K562 (cell line): ENCODE measurements at regions not wholly inside any gene's neighbourhood (a gene's known extent, or its start where the extent isn't known, plus 50 kb on each side); places are given as distances from the start of the nearest gene placed in this dataset.

Experiments used
- ATAC-seq: fragments of 200-7000 bp; cut with Tn5 transposase; 3 replicates; pipeline ENCODE4 v1.9.1; 2020; ENCODE audit warnings: moderate library complexity
- BruUV-seq: library from RNA; stranded (reverse); fragments of 400-500 nt; replicated peaks from 2 replicates; lab custom pipeline; 2021; lab: Mats Ljungman, UMichigan
- CTCF ChIA-PET: fragments of 300-600 bp; formaldehyde crosslinking; extraction: SDS; loops from one replicate; lab custom pipeline; 2021; ENCODE audit warnings: low intra/inter-chr PET ratio; lab: Yijun Ruan, JAX
- POLR2A ChIA-PET: fragments of 300-600, 350-650 bp; sonication (Branson Sonifier 250); formaldehyde crosslinking; extraction: SDS; loops from one replicate; lab custom pipeline; 2021; ENCODE audit warnings: antibody characterized with exemption, inconsistent platforms; lab: Yijun Ruan, JAX
- DNase-seq, 4 experiments: peaks; one replicate each; pipeline versions ENCODE4 v3.0.0 to v3.0.0-alpha.2; 2011 to 2018; ENCODE audit warnings: low spot score in 3 of 4, mixed read lengths in 3 of 4; ENCODE audit errors: extremely low read depth in 1 of 4
- FAIRE-seq: peaks from 2 replicates; lab custom pipeline; 2011; peaks lifted over from hg19 to GRCh38; lab: Jason Lieb, UNC
- H2AFZ ChIP-seq: 2 replicates; pipeline ENCODE4 v1.6.0; 2011; ENCODE audit warnings: low read depth, low read length, control low read depth, inconsistent platforms
- H3K27ac ChIP-seq: fragments of 200-600 bp; 3 replicates; pipeline ENCODE4 v1.8.0; 2011; ENCODE audit warnings: low read depth, mild to moderate bottlenecking, control low read depth, inconsistent platforms, low read length, moderate library complexity, mixed read lengths; ENCODE audit errors: extremely low read depth
- H3K27me3 ChIP-seq, 2 experiments: fragments of 300-600 bp in 1 of 2; 2 replicates in 1 of 2; 3 replicates in 1 of 2; pipeline versions ENCODE4 v1.6.0 to v1.8.0; 2011; ENCODE audit warnings: inconsistent platforms in 2 of 2, low read length in 2 of 2, mild to moderate bottlenecking in 1 of 2, mixed read lengths in 1 of 2, moderate library complexity in 1 of 2; ENCODE audit not compliant: control insufficient read depth in 2 of 2, insufficient read depth in 2 of 2
- H3K36me3 ChIP-seq: fragments of 300-600 bp; 3 replicates; pipeline ENCODE4 v1.8.0; 2011; ENCODE audit warnings: mild to moderate bottlenecking, low read length, inconsistent platforms; ENCODE audit not compliant: control insufficient read depth, insufficient read depth
- H3K4me1 ChIP-seq, 2 experiments: fragments of 200-600 bp in 1 of 2; replicated peaks in 1 of 2; 2 replicates in 1 of 2; 3 replicates in 1 of 2; pipeline versions ENCODE4 v1.5.1 to v1.8.0; 2011; ENCODE audit warnings: inconsistent platforms in 2 of 2, low read length in 2 of 2, mild to moderate bottlenecking in 1 of 2, mixed read lengths in 1 of 2, moderate library complexity in 1 of 2; ENCODE audit not compliant: control insufficient read depth in 2 of 2, insufficient read depth in 2 of 2
- H3K4me2 ChIP-seq: 2 replicates; pipeline ENCODE4 v1.6.1; 2011; ENCODE audit warnings: low read length, control low read depth, inconsistent platforms, mixed read lengths; ENCODE audit not compliant: insufficient read depth
- H3K4me3 ChIP-seq: fragments of 200-600 bp; sonication (generic), shearing (Covaris generic); 2 replicates; pipeline ENCODE4 v1.5.1; 2016; ENCODE audit warnings: control low read depth, inconsistent platforms
- H3K79me2 ChIP-seq: fragments of 200-600 bp; 3 replicates; pipeline ENCODE4 v1.8.0; 2011; ENCODE audit warnings: low read length, inconsistent platforms; ENCODE audit not compliant: control insufficient read depth, insufficient read depth
- H3K9ac ChIP-seq, 2 experiments: 2 replicates each; pipeline versions ENCODE4 v1.6.0 to v1.6.1; 2011; ENCODE audit warnings: low read depth in 2 of 2, low read length in 2 of 2, control low read depth in 1 of 2, inconsistent platforms in 1 of 2, mild to moderate bottlenecking in 1 of 2, mixed read lengths in 1 of 2; ENCODE audit not compliant: insufficient read depth in 1 of 2
- H3K9me1 ChIP-seq: one replicate; pipeline ENCODE4 v1.6.0; 2011; ENCODE audit warnings: inconsistent platforms, mild to moderate bottlenecking, low read length, moderate library complexity; ENCODE audit not compliant: control insufficient read depth, insufficient read depth
- H3K9me3 ChIP-seq: replicated peaks from 2 replicates; pipeline ENCODE4 v1.5.1; 2011; ENCODE audit warnings: low read depth, low read length, inconsistent platforms; ENCODE audit not compliant: control insufficient read depth, insufficient read depth
- H4K20me1 ChIP-seq: replicated peaks from 2 replicates; pipeline ENCODE4 v1.6.1; 2011; ENCODE audit warnings: low read length, inconsistent platforms, mixed read lengths; ENCODE audit not compliant: control insufficient read depth, insufficient read depth
- LARP7 ChIP-seq: fragments of 450-650 bp; IDR thresholded peaks from 2 replicates; pipeline ENCODE4 v1.6.1; 2016
- NFE2 ChIP-seq: IDR thresholded peaks from 2 replicates; pipeline ENCODE4 v1.6.1; 2014; ENCODE audit warnings: antibody characterized with exemption, low read depth
- NONO ChIP-seq, 2 experiments: fragments of 200-400 bp in 1 of 2; fragments of 450-650 bp in 1 of 2; formaldehyde crosslinking in 1 of 2; IDR thresholded peaks; 2 replicates each; pipeline ENCODE4 v1.6.1; 2017; ENCODE audit warnings: low read depth in 2 of 2, mild to moderate bottlenecking in 2 of 2, moderate library complexity in 2 of 2, low read length in 1 of 2
- ZBTB40 ChIP-seq, 2 experiments: fragments of 450-650 bp in 1 of 2; sonication (generic) in 1 of 2; formaldehyde crosslinking in 1 of 2; IDR thresholded peaks; 2 replicates each; pipeline versions ENCODE4 v1.7.1 to v1.9.0; 2016 to 2022; ENCODE audit warnings: inconsistent platforms in 1 of 2, mild to moderate bottlenecking in 1 of 2, missing genetic modification reagents in 1 of 2
- ZKSCAN8 ChIP-seq: fragments of 200-800 bp; sonication (Bioruptor generic); IDR thresholded peaks from 2 replicates; pipeline ENCODE4 v1.6.1; 2016; ENCODE audit warnings: missing genetic modification characterization, missing compliant biosample characterization
- ZNF780A ChIP-seq: fragments of 250-450 bp; sonication (Bioruptor Pico); IDR thresholded peaks from 2 replicates; pipeline ENCODE4 v1.5.0; 2021; ENCODE audit warnings: mild to moderate bottlenecking
- ZSCAN32 ChIP-seq: fragments of 450-650 bp; formaldehyde crosslinking; IDR thresholded peaks from 2 replicates; pipeline ENCODE4 v1.4.0; 2020; ENCODE audit warnings: mild to moderate bottlenecking, moderate library complexity
- WGBS: fragments of 100-300 bp; shearing (Covaris generic); methylation state at CpG from one replicate; pipeline ENCODE4 v1.1.6; 2016; ENCODE audit warnings: low coverage, mixed read lengths; ENCODE audit not compliant: insufficient coverage; ENCODE audit errors: missing lambda C conversion rate; 5-methylcytosine and 5-hydroxymethylcytosine counted together
- in situ Hi-C: fragments of 300-500 bp; cut with MboI; formaldehyde crosslinking; loops from 4 replicates; pipeline ENCODE4 v1.15.0; 2018; ENCODE audit warnings: inconsistent platforms, mixed read lengths
- intact Hi-C: fragments of 100-400 bp; cut with micrococcal nuclease; formaldehyde crosslinking; loops from 2 replicates; pipeline ENCODE4 v1.14.2; 2022

GRCh38 chr15:49751191-49751590 is 130.3 kb downstream of the DTWD1 start:
- DNase-seq (no peak), ATAC-seq (no peak), FAIRE-seq (no peak)
- ChIA-PET POLR2A (interaction anchor here (0.6 kb wide), 1 partner anchor 1663 kb away, joined by 3 read pairs; no protein-coding TSS in a partner anchor), CTCF (no interaction called here)
- H4K20me1 ChIP-seq = no peaks in the 10 kb centered on the region
- H3K4me3 ChIP-seq = no peak overlapping the region
- H3K4me2 ChIP-seq = no peak overlapping the region
- H3K9me3 ChIP-seq = no peaks in the 10 kb centered on the region
- in situ Hi-C loops = no loop called here
- H3K9ac ChIP-seq = no peak overlapping the region
- intact Hi-C loops = no loop called here
- BruUV-seq = no TSS peak
- H3K4me1 ChIP-seq = peaks cover 0 to 9% of the 10 kb centered on the region in 2 experiments; a peak in 3 of 5 replicates
- no peaks in the 10 kb centered on the region for H3K9me1 ChIP-seq
- TF ChIP-seq NONO (IDR thresholded peaks at IDR 0.05; ENCODE audit: low read depth in 2 of 2, low read length in 1 of 2) = no peak
- no peak for TF ChIP-seq LARP7
- TF ChIP-seq ZNF780A = no peak
- no peak for TF ChIP-seq NFE2
- no peak overlapping the region for H3K27ac ChIP-seq
- H2AFZ ChIP-seq = 0 out of 2 replicates have a peak overlapping the region, but pooled peaks have one; percentile 13
- H3K79me2 ChIP-seq = no peaks in the 10 kb centered on the region
- no peaks in the 10 kb centered on the region for H3K36me3 ChIP-seq
- WGBS = 5% methylated on average over 3 of the region's 3 CpGs
- H3K27me3 ChIP-seq = no peaks in the 10 kb centered on the region

GRCh38 chr15:49751751-49752150 is 130.9 kb downstream of the DTWD1 start:
- Histone ChIP-seq H3K4me2 (no peak overlapping the region), H3K9me3 (no peaks in the 10 kb centered on the region), H3K79me2 (no peaks in the 10 kb centered on the region), H3K4me1 (peaks cover 0 to 9% of the 10 kb centered on the region in 2 experiments; a peak in 3 of 5 replicates), H3K27ac (no peak overlapping the region), H3K9me1 (no peaks in the 10 kb centered on the region), H3K27me3 (no peaks in the 10 kb centered on the region), H3K36me3 (no peaks in the 10 kb centered on the region)
- intact Hi-C loops = no loop called here
- DNase-seq (no peak), ATAC-seq (no peak), FAIRE-seq (no peak)
- 0% methylated on average over 3 of the region's 3 CpGs for WGBS
- BruUV-seq = no TSS peak
- POLR2A ChIA-PET = no interaction called here
- in situ Hi-C loops = no loop called here
- TF ChIP-seq ZKSCAN8 (CRISPR knock-in tag) (no peak), ZBTB40 (IDR thresholded peaks at IDR 0.05) (no peak), ZBTB40 (CRISPR knock-in tag; IDR thresholded peaks at IDR 0.05) (no peak), ZSCAN32 (CRISPR knock-in tag) (no peak)
- TF ChIP-seq, all 486 proteins: peak for 0
- CTCF ChIA-PET = no interaction called here
- H2AFZ ChIP-seq = 0 out of 2 replicates have a peak overlapping the region, but pooled peaks have one; percentile 13
- H3K4me3 ChIP-seq = no peak overlapping the region
- no peaks in the 10 kb centered on the region for H4K20me1 ChIP-seq
- H3K9ac ChIP-seq = no peak overlapping the region
